ENCODE measurements at regions not wholly inside any gene's neighbourhood (a gene's known extent, or its start where the extent isn't known, plus 50 kb on each side); places are given as distances from the start of the nearest gene placed in this dataset.

- CTCF ChIA-PET (ENCODE audit: low intra/inter-chr PET ratio, low total read pairs): no interaction called here
- intact Hi-C loops (cut with micrococcal nuclease; ENCODE audit: unreplicated experiment): no loop called here
- Histone ChIP-seq H3K36me3 (replicated peaks in 1 of 2; ENCODE audit: control insufficient read depth in 1 of 2, insufficient read depth in 2 of 2, low read length in 2 of 2) (no peaks in the 10 kb centered on the region), H3K4me1 (ENCODE audit: insufficient read depth, low read length) (no peaks in the 10 kb centered on the region), H3K4me2 (ENCODE audit: low read depth, low read length) (no peak overlapping the region), H3K27ac (ENCODE audit: extremely low read length, insufficient read depth, low read length) (no peak overlapping the region), H3K79me2 (ENCODE audit: insufficient read depth, low read length) (no peaks in the 10 kb centered on the region), H3K4me3 (replicated peaks in 1 of 3; ENCODE audit: insufficient read depth in 1 of 3, low read depth in 2 of 3, low read length in 3 of 3) (no peak overlapping the region), H3K9me3 (ENCODE audit: low read length) (no peaks in the 10 kb centered on the region; the same call in 1 of the 2 replicates), H4K20me1 (ENCODE audit: insufficient read depth, low read length) (no peaks in the 10 kb centered on the region), H2AFZ (ENCODE audit: low read length) (no peak overlapping the region), H3K9ac (ENCODE audit: insufficient read depth, low read depth, low read length) (no peak overlapping the region), H3K27me3 (ENCODE audit: control insufficient read depth in 1 of 2, insufficient read depth in 2 of 2, low read length in 2 of 2) (no peaks in the 10 kb centered on the region)
- no TSS peak for BruUV-seq (replicated peaks)
- DNase-seq (ENCODE audit: low spot score) (no peak), ATAC-seq (no peak), FAIRE-seq (no peak)
- POLR2A ChIA-PET: no interaction called here
- TF ChIP-seq ZNF766 (CRISPR knock-in tag; IDR thresholded peaks at IDR 0.05; ENCODE audit: borderline replicate concordance): no peak
- no peak for TF ChIP-seq KLF12 (CRISPR knock-in tag; IDR thresholded peaks at IDR 0.05; ENCODE audit: borderline replicate concordance)
- no peak for TF ChIP-seq ZNF296 (CRISPR knock-in tag; conservative IDR thresholded peaks at IDR 0.05)
- no peak for TF ChIP-seq TSC22D2 (CRISPR knock-in tag; IDR thresholded peaks at IDR 0.05; ENCODE audit: borderline replicate concordance)
- no peak for TF ChIP-seq ZNF468 (CRISPR knock-in tag; IDR thresholded peaks at IDR 0.05)
- TF ChIP-seq ZXDC (CRISPR knock-in tag; IDR thresholded peaks at IDR 0.05): no peak
- no peak for TF ChIP-seq EHMT2 (IDR thresholded peaks at IDR 0.05; ENCODE audit: borderline replicate concordance, low read depth, low read length)
- TF ChIP-seq ZBTB42 (CRISPR knock-in tag; IDR thresholded peaks at IDR 0.05): no peak
- TF ChIP-seq ATM (IDR thresholded peaks at IDR 0.05; ENCODE audit: borderline replicate concordance): no peak
- no peak for TF ChIP-seq ZNF337 (CRISPR knock-in tag; IDR thresholded peaks at IDR 0.05; ENCODE audit: borderline replicate concordance, low read depth)
- TF ChIP-seq ZNF234 (CRISPR knock-in tag; conservative IDR thresholded peaks at IDR 0.05): no peak
- no peak for TF ChIP-seq HNF4G (IDR thresholded peaks at IDR 0.05; ENCODE audit: borderline replicate concordance, low read depth, low read length)
- no peak for TF ChIP-seq HNF4G (CRISPR knock-in tag; IDR thresholded peaks at IDR 0.05; ENCODE audit: borderline replicate concordance, low read depth)
- 26% methylated on average over 8 of the region's 8 CpGs for WGBS (ENCODE audit: low lambda C conversion rate)
- in situ Hi-C loops (cut with HindIII; ENCODE audit: extremely low pct_ligation_motif_present, low pct_unique_long_range_greater_than_20kb): no loop called here
These were observed 640.2 kb upstream of the POU3F3 start for GRCh38 chr2:104213758-104214157.

All from HepG2 (cell line).